ENCODE measurements at regions not wholly inside any gene's neighbourhood (a gene's known extent, or its start where the extent isn't known, plus 50 kb on each side); places are given as distances from the start of the nearest gene placed in this dataset.

GRCh38 chr13:44050450-44051063 is 170.9 kb downstream of the LACC1 start:
- peak in 1 of 2 donors; percentile 15 for DNase-seq (ENCODE audit: low spot score in 2 of 2)
- no peaks in the 10 kb centered on the region for H3K36me3 ChIP-seq
- peaks cover 0 to 24% (median 2%) of the 10 kb centered on the region in 4 donors for H3K4me1 ChIP-seq
- TF ChIP-seq POLR2A (IDR thresholded peaks at IDR 0.05) (no peak), EP300 (IDR thresholded peaks at IDR 0.05) (peak in 1 of 2 donors; percentile 9), CTCF (IDR thresholded peaks at IDR 0.05) (peak; percentile 55 to 75 (median 68))
- H3K27ac ChIP-seq = peak overlapping the region in 1 of 4 donors; percentile 79
- no peaks in the 10 kb centered on the region for H3K27me3 ChIP-seq
- WGBS, 2 donors = 19 to 27% methylated on average over 3 of the region's 3 CpGs
- H3K4me3 ChIP-seq = no peak overlapping the region
- no peaks in the 10 kb centered on the region for H3K9me3 ChIP-seq

- Histone ChIP-seq H3K27me3 (no peaks in the 10 kb centered on the region), H3K4me3 (no peak overlapping the region), H3K4me1 (peaks cover 0 to 27% (median 2%) of the 10 kb centered on the region in 4 donors), H3K27ac (peak overlapping the region in 1 of 4 donors; percentile 79), H3K9me3 (no peaks in the 10 kb centered on the region), H3K36me3 (no peaks in the 10 kb centered on the region)
- TF ChIP-seq EP300 (IDR thresholded peaks at IDR 0.05) = no peak
- TF ChIP-seq POLR2A (IDR thresholded peaks at IDR 0.05) = no peak
- TF ChIP-seq CTCF (IDR thresholded peaks at IDR 0.05) = no peak
- DNase-seq (ENCODE audit: low spot score in 2 of 2) = no peak
These were observed 171.7 kb downstream of the LACC1 start for GRCh38 chr13:44051405-44051804.

GRCh38 chr13:44051918-44052675 is 172.4 kb downstream of the LACC1 start:
- WGBS, 2 donors = 70 to 78% methylated on average over 6 of the region's 6 CpGs

GRCh38 chr13:44052780-44053184 is 173.1 kb downstream of the LACC1 start:
- H3K27ac ChIP-seq = peak overlapping the region; percentile 10 to 79 (median 56)
- no peaks in the 10 kb centered on the region for H3K36me3 ChIP-seq
- peak in 1 of 2 donors; percentile 63 for TF ChIP-seq EP300 (IDR thresholded peaks at IDR 0.05)
- peak in 1 of 2 donors; percentile 3 for TF ChIP-seq POLR2A (IDR thresholded peaks at IDR 0.05)
- no peak for TF ChIP-seq CTCF (IDR thresholded peaks at IDR 0.05)
- no peaks in the 10 kb centered on the region for H3K27me3 ChIP-seq
- peaks cover 0 to 27% (median 2%) of the 10 kb centered on the region in 4 donors for H3K4me1 ChIP-seq
- DNase-seq (ENCODE audit: low spot score in 2 of 2) = no peak
- WGBS, 2 donors = 11 to 34% methylated on average over 7 to 10 of the region's 10 CpGs
- no peaks in the 10 kb centered on the region for H3K9me3 ChIP-seq
- no peak overlapping the region for H3K4me3 ChIP-seq

More at GRCh38 chr13:44051918-44052675, 172.4 kb downstream of the LACC1 start:
- H3K27me3 ChIP-seq = no peaks in the 10 kb centered on the region
- peak overlapping the region in 3 of 4 donors; percentile 43 to 79 (median 69) for H3K27ac ChIP-seq
- TF ChIP-seq EP300 (IDR thresholded peaks at IDR 0.05) = no peak
- TF ChIP-seq CTCF (IDR thresholded peaks at IDR 0.05) = no peak
- TF ChIP-seq POLR2A (IDR thresholded peaks at IDR 0.05) = no peak
- no peak overlapping the region for H3K4me3 ChIP-seq
- no peak for DNase-seq (ENCODE audit: low spot score in 2 of 2)
- H3K36me3 ChIP-seq = no peaks in the 10 kb centered on the region
- H3K9me3 ChIP-seq = no peaks in the 10 kb centered on the region
- H3K4me1 ChIP-seq = peaks cover 0 to 27% (median 2%) of the 10 kb centered on the region in 4 donors

- 26 to 29% methylated on average over 5 of the region's 5 CpGs for WGBS, 2 donors
- DNase-seq (ENCODE audit: low spot score in 2 of 2) = no peak
- H3K27me3 ChIP-seq = no peaks in the 10 kb centered on the region
- H3K4me3 ChIP-seq = no peak overlapping the region
- no peaks in the 10 kb centered on the region for H3K9me3 ChIP-seq
- peak overlapping the region in 2 of 4 donors; percentile 69 to 79 for H3K27ac ChIP-seq
- peaks cover 0 to 27% (median 2%) of the 10 kb centered on the region in 4 donors for H3K4me1 ChIP-seq
- TF ChIP-seq CTCF (IDR thresholded peaks at IDR 0.05) (peak in 1 of 5 experiments; percentile 11), EP300 (IDR thresholded peaks at IDR 0.05) (no peak)
- no peaks in the 10 kb centered on the region for H3K36me3 ChIP-seq
These were observed 173.5 kb downstream of the LACC1 start for GRCh38 chr13:44053208-44053607.

Data from tibial nerve (tissue), 4 donors.